Ovary (tissue), 7 donors: ENCODE measurements at regions not wholly inside any gene's neighbourhood (a gene's known extent, or its start where the extent isn't known, plus 50 kb on each side); places are given as distances from the start of the nearest gene placed in this dataset.
A peak's percentile ranks its signal among the peaks of the same experiment; 100 is the strongest.

Experiments
- DNase-seq, 5 donors: peaks; one replicate each; pipeline ENCODE4 v3.0.0-alpha.2; 2019 to 2020
- H3K27ac ChIP-seq, 2 donors: fragments of 200-600 bp; one replicate each; pipeline versions ENCODE4 v1.5.1 to v1.8.0; 2019 to 2022
- H3K27me3 ChIP-seq: fragments of 200-600 bp; one replicate; pipeline ENCODE4 v1.8.0; 2022
- H3K36me3 ChIP-seq: fragments of 200-600 bp; sonication (generic); one replicate; pipeline ENCODE4 v1.5.1; 2019
- H3K4me1 ChIP-seq: one replicate; pipeline ENCODE4 v1.8.1; 2013; ENCODE audit warnings: mild to moderate bottlenecking, moderate library complexity; ENCODE audit not compliant: insufficient read depth
- H3K4me3 ChIP-seq: fragments of 200-600 bp; sonication (generic); one replicate; pipeline ENCODE4 v1.5.1; 2017
- H3K9me3 ChIP-seq, 2 donors: fragments of 200-600 bp in 1 of 2; sonication (generic) in 1 of 2; one replicate each; pipeline versions ENCODE4 v1.5.1 to v1.8.1; 2013 to 2019; ENCODE audit warnings: mild to moderate bottlenecking in 1 of 2, moderate library complexity in 1 of 2
- EP300 ChIP-seq: sonication (generic); formaldehyde crosslinking; IDR thresholded peaks from one replicate; pipeline ENCODE4 v1.6.1; 2017; ENCODE audit warnings: antibody characterized with exemption
- POLR2A ChIP-seq: fragments of 450-650 bp; IDR thresholded peaks from one replicate; pipeline ENCODE4 v1.6.1; 2017; ENCODE audit warnings: antibody characterized with exemption, mild to moderate bottlenecking, moderate library complexity
- WGBS, 3 donors: extraction: QIAGEN DNeasy Blood & Tissue Kit in 1 of 3; methylation state at CpG; one replicate each; pipeline versions ENCODE4 v1.1.5 to v1.1.7; 2013 to 2017; 5-methylcytosine and 5-hydroxymethylcytosine counted together
- intact Hi-C, 4 donors: fragments of 100-400 bp; cut with DNase I; formaldehyde crosslinking; loops; one replicate each; pipeline versions ENCODE4 v1.11.0 to v1.15.1; 2022 to 2023
- TF ChIP-seq, protein P1 (sequence below), 3 donors: fragments of 450-650 bp in 2 of 3; fragments of 200-600 bp in 1 of 3; IDR thresholded peaks; one replicate each; pipeline versions ENCODE4 v1.5.1 to v1.8.0; 2016 to 2022; ENCODE audit warnings: antibody characterized with exemption in 3 of 3, mild to moderate bottlenecking in 1 of 3
- donor health status: DM: no; HTN: no; CAD: no; lungs with moderate emphysema.
- donor health status: DM: no; HTN: no; CAD: no.
- donor health status: Bipolar disorder and iron deficiency.
- donor health status: DM: no; HTN: no; CAD: no.
- donor health status: DM: yes; HTN: yes; CAD: no.

DNA sequence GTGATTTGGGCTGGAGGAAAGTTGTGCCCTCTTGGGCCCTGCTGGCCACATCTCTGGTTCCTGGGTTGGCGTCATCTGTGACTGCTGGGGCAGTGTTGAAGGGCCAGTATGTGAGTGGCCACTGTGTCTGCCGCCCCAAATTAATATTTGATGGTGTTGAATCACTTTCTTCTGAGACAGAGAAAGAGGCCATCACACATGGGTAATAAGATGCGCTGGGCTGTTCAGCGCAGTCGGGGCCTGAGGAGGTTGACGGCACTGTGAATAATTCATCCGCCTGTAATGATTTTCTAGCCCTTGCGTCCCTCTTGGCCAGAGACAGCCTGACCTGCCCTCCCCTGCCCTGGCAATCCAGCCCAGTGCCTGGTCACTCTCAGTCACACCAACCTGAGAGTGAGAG is 56.2 kb upstream of the BEGAIN start:
- intact Hi-C loops = loop anchor here in 1 of 4 donors (5.0 to 10.0 kb wide), 2 partner anchors 199 to 256 kb away; no protein-coding TSS in a partner anchor
- TF ChIP-seq EP300 (no peak), POLR2A (no peak)
- TF ChIP-seq, protein P1, sequence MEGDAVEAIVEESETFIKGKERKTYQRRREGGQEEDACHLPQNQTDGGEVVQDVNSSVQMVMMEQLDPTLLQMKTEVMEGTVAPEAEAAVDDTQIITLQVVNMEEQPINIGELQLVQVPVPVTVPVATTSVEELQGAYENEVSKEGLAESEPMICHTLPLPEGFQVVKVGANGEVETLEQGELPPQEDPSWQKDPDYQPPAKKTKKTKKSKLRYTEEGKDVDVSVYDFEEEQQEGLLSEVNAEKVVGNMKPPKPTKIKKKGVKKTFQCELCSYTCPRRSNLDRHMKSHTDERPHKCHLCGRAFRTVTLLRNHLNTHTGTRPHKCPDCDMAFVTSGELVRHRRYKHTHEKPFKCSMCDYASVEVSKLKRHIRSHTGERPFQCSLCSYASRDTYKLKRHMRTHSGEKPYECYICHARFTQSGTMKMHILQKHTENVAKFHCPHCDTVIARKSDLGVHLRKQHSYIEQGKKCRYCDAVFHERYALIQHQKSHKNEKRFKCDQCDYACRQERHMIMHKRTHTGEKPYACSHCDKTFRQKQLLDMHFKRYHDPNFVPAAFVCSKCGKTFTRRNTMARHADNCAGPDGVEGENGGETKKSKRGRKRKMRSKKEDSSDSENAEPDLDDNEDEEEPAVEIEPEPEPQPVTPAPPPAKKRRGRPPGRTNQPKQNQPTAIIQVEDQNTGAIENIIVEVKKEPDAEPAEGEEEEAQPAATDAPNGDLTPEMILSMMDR (IDR thresholded peaks at IDR 0.05) = no peak
- H3K9me3 ChIP-seq = no peaks in the 10 kb centered on the region
- no peaks in the 10 kb centered on the region for H3K36me3 ChIP-seq
- no peaks in the 10 kb centered on the region for H3K27me3 ChIP-seq
- no peak overlapping the region for H3K4me3 ChIP-seq
- H3K4me1 ChIP-seq = no peaks in the 10 kb centered on the region
- WGBS, 3 donors = 90 to 98% (median 95%) methylated on average over 8 of the region's 8 CpGs
- no peak overlapping the region for H3K27ac ChIP-seq
- no peak for DNase-seq

DNA sequence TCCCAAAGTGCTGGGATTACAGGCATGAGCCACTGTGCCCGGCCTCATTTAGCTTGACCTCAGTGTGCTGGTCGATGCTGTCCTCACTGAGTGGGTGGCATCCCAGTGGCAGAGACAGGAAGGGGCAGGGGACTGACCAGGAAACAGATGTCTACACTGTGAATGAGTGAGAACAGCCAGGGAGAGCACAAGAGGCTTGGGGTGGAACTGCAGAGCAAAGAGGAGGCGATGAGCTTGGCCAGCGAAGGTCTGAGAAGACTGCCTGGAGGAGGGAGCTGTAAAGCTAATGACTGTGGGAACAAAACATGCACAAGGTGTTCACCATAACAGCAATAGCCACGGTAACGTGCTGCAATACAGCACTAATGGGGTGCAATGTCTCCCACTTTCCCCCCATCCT is 57.2 kb upstream of the BEGAIN start:
- intact Hi-C loops = loop anchor here in 1 of 4 donors (5.0 to 10.0 kb wide), 2 partner anchors 200 to 257 kb away; no protein-coding TSS in a partner anchor

DNA sequence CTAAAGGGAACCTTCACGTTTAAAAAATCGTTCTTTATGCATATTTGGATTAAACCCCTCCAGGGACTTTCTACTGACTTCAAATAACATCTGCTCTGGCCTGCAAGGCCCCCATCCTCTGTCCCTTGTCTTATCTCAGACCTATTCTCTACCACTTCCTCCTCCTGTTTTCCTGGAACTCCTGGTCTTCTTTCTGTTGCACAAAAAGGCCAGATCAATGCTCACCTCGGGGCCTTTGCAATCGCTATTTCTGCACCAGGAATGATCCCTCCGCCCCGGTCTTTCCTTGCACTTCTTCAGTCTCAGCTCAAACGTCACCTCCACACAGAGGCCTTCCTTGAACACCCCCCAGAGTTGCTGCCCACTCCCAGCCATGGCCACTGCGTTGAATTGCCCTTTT is 57.6 kb upstream of the BEGAIN start:
- no peaks in the 10 kb centered on the region for H3K36me3 ChIP-seq
- WGBS, 3 donors = 65 to 67% (median 65%) methylated on average over 8 of the region's 8 CpGs
- H3K27me3 ChIP-seq = no peaks in the 10 kb centered on the region
- peak in 1 of 5 donors; percentile 16 for DNase-seq
- H3K4me3 ChIP-seq = no peak overlapping the region
- H3K27ac ChIP-seq = no peak overlapping the region
- intact Hi-C loops = loop anchor here (5.0 to 10.0 kb wide), 4 partner anchors 200 to 262 kb away; no protein-coding TSS in a partner anchor
- TF ChIP-seq POLR2A (no peak), EP300 (no peak)
- TF ChIP-seq, protein P1 (IDR thresholded peaks at IDR 0.05) = no peak
- no peaks in the 10 kb centered on the region for H3K9me3 ChIP-seq
- no peaks in the 10 kb centered on the region for H3K4me1 ChIP-seq

More for the DNA sequence above, 57.2 kb upstream of the BEGAIN start:
- TF ChIP-seq POLR2A = no peak
- TF ChIP-seq EP300 = no peak
- TF ChIP-seq, protein P1 (IDR thresholded peaks at IDR 0.05) = no peak
- no peaks in the 10 kb centered on the region for H3K4me1 ChIP-seq
- H3K27me3 ChIP-seq = no peaks in the 10 kb centered on the region
- H3K4me3 ChIP-seq = no peak overlapping the region
- H3K27ac ChIP-seq = no peak overlapping the region
- H3K9me3 ChIP-seq = no peaks in the 10 kb centered on the region
- peak in 1 of 5 donors; percentile 12 for DNase-seq
- WGBS, 3 donors = 72 to 84% (median 83%) methylated on average over 6 of the region's 6 CpGs
- H3K36me3 ChIP-seq = no peaks in the 10 kb centered on the region

DNA sequence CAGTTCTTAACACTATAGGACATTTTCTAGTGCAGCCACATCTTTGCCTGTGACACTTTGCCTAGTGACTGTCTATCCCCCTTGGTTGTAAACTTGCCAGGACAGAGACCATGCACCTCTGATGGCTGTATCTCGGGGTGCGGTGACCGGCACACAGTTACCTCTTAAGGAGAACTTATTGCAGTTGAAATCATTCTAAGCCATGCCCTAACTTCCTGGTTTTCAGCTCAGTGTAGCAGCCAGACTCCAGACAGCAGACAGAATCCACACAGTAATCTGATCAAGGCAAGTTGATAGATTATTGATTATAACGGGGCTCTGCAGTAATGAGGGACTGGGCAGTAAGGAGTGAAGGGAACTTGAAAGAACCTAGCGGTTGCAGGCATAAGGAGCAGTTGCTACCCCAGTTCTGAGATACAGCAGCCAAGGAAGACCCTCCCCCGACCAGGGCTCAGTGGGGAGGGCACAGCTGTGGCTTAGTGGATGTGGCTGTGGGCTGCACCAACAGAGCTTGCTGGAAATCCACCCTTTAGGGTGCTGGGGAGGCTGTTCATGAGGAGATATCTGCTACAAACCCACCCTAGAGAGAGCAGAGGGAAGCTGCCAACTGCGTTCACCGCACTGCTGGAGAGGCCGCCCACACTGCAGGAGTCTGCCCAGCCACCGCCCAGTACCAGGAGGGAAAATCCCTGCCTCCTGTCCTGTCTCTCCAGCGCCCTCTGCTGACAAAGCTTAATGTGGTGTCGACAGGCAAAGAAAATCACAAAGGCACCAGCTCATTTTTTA is 58.2 kb upstream of the BEGAIN start:
- intact Hi-C loops = loop anchor here (5.0 to 10.0 kb wide), 4 partner anchors 201 to 263 kb away; no protein-coding TSS in a partner anchor
- no peaks in the 10 kb centered on the region for H3K4me1 ChIP-seq
- H3K27ac ChIP-seq = no peak overlapping the region
- TF ChIP-seq POLR2A = no peak
- TF ChIP-seq, protein P1 (IDR thresholded peaks at IDR 0.05) = peak; percentile 15 to 68 (median 65)
- H3K36me3 ChIP-seq = no peaks in the 10 kb centered on the region
- peak; percentile 74 to 86 (median 82) for DNase-seq
- H3K27me3 ChIP-seq = no peaks in the 10 kb centered on the region
- 31 to 38% (median 37%) methylated on average over 11 to 12 of the region's 12 CpGs for WGBS, 3 donors
- no peaks in the 10 kb centered on the region for H3K9me3 ChIP-seq
- no peak overlapping the region for H3K4me3 ChIP-seq
